ENCODE measurements at regions not wholly inside any gene's neighbourhood (a gene's known extent, or its start where the extent isn't known, plus 50 kb on each side); places are given as distances from the start of the nearest gene placed in this dataset.

DNA sequence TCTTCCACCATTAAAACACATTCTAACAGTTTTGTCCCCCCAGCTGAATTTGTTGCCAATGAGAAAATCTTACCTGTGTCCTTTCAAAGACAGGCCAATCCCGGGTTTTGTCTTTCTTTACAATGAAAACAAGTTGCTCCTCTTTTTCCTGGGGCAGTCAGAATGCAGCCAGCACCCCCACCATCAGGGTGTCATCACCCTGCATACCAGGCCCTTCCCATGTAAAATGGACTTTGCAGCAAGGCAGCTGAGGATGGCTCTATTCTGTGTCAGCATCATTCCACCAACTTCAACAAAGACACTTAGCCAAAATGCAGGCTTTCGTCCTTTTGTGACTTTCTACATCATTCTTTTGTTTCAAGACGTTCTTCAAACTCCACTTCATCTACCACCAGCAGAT, 490.9 kb downstream of the OCA2 start:
- DNase-seq = no peak

- DNase-seq = no peak
Observed at GRCh38 chr15:27601239-27601960, 497.7 kb downstream of the OCA2 start.

- no peak for DNase-seq
Observed at GRCh38 chr15:27599034-27599433, 500.1 kb downstream of the OCA2 start.

- DNase-seq = no peak
Observed at GRCh38 chr15:27598251-27599009, 500.7 kb downstream of the OCA2 start.

GRCh38 chr15:27595211-27595610, 503.9 kb downstream of the OCA2 start:
- no peak for DNase-seq

DNA sequence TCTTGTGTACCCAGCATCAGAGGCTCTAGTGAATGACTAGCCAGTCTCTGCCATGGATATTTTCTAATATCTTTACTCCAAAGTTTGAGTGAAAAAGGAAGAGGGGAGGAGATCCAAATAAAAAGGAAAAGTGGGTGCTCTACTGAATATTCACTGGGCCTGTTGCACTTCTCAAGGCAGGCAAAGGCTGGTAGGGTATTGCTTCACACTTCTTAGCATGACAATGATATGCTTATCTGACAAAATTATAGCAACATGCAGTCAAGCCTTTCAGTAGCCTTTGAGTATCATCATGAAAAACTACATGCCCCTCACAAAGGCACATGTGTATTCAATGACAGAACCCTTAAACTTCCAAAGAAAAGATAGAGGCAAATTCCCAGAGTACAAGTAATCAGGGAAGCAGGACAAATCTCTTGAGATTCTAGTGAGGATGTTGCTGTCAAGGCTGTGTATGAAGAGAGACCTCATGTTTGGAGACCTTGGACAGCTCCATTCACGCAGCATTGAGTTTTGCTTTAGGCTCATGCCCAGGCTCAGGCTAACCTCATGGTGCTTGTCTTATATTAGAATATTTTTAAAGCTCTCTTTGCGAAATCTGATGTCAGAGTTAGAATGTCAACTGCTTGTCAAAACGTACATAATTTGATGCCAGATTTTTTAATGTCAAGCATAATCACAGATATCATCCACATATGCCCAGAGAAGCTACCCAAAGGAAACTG, 506.9 kb downstream of the OCA2 start:
- DNase-seq = no peak

Data from NCI-H1105 treated with DMSO at 0.1 percent for 48 hours (cell line).